ENCODE measurements at regions not wholly inside any gene's neighbourhood (a gene's known extent, or its start where the extent isn't known, plus 50 kb on each side); places are given as distances from the start of the nearest gene placed in this dataset.

- H3K9me3 Mint-ChIP-seq (ENCODE audit: low read depth) = no peaks in the 10 kb centered on the region
- no peak for DNase-seq (ENCODE audit: low spot score)
- H3K27me3 Mint-ChIP-seq (ENCODE audit: low read depth) = no peaks in the 10 kb centered on the region
- no peaks in the 10 kb centered on the region for H3K36me3 Mint-ChIP-seq (ENCODE audit: low read depth)
- H3K27ac Mint-ChIP-seq (ENCODE audit: unreplicated experiment) = peak overlapping the region; percentile 30
- no peak overlapping the region for H3K4me3 Mint-ChIP-seq (ENCODE audit: unreplicated experiment)
- no peak for TF ChIP-seq CTCF (IDR thresholded peaks at IDR 0.05)
- peaks cover 26% of the 10 kb centered on the region for H3K4me1 Mint-ChIP-seq (ENCODE audit: low read depth)
Measured at GRCh38 chr3:95277613-95278012, 1214.8 kb downstream of the NSUN3 start.

GRCh38 chr3:95280711-95281352 is 1218.0 kb downstream of the NSUN3 start:
- H3K36me3 Mint-ChIP-seq (ENCODE audit: low read depth) = no peaks in the 10 kb centered on the region
- no peak overlapping the region for H3K4me3 Mint-ChIP-seq (ENCODE audit: unreplicated experiment)
- TF ChIP-seq CTCF (IDR thresholded peaks at IDR 0.05) = no peak
- no peaks in the 10 kb centered on the region for H3K27me3 Mint-ChIP-seq (ENCODE audit: low read depth)
- H3K9me3 Mint-ChIP-seq (ENCODE audit: low read depth) = no peaks in the 10 kb centered on the region
- peaks cover 26% of the 10 kb centered on the region for H3K4me1 Mint-ChIP-seq (ENCODE audit: low read depth)
- no peak for DNase-seq (ENCODE audit: low spot score)
- H3K27ac Mint-ChIP-seq (ENCODE audit: unreplicated experiment) = peak overlapping the region; percentile 77

- H3K4me3 Mint-ChIP-seq (ENCODE audit: unreplicated experiment) = no peak overlapping the region
- peak overlapping the region; percentile 83 for H3K27ac Mint-ChIP-seq (ENCODE audit: unreplicated experiment)
- H3K36me3 Mint-ChIP-seq (ENCODE audit: low read depth) = no peaks in the 10 kb centered on the region
- TF ChIP-seq CTCF (IDR thresholded peaks at IDR 0.05) = no peak
- no peak for DNase-seq (ENCODE audit: low spot score)
- no peaks in the 10 kb centered on the region for H3K27me3 Mint-ChIP-seq (ENCODE audit: low read depth)
- peaks cover 10% of the 10 kb centered on the region for H3K4me1 Mint-ChIP-seq (ENCODE audit: low read depth)
- peaks cover 4% of the 10 kb centered on the region for H3K9me3 Mint-ChIP-seq (ENCODE audit: low read depth)
Measured at GRCh38 chr3:95289295-95289694, 1226.4 kb downstream of the NSUN3 start.

- no peaks in the 10 kb centered on the region for H3K9me3 Mint-ChIP-seq (ENCODE audit: low read depth)
- no peaks in the 10 kb centered on the region for H3K27me3 Mint-ChIP-seq (ENCODE audit: low read depth)
- H3K4me3 Mint-ChIP-seq (ENCODE audit: unreplicated experiment) = no peak overlapping the region
- no peaks in the 10 kb centered on the region for H3K36me3 Mint-ChIP-seq (ENCODE audit: low read depth)
- no peak for TF ChIP-seq CTCF (IDR thresholded peaks at IDR 0.05)
- H3K27ac Mint-ChIP-seq (ENCODE audit: unreplicated experiment) = no peak overlapping the region
- peaks cover 28% of the 10 kb centered on the region for H3K4me1 Mint-ChIP-seq (ENCODE audit: low read depth)
- DNase-seq (ENCODE audit: low spot score) = no peak
Measured at GRCh38 chr3:95297581-95297980, 1234.7 kb downstream of the NSUN3 start.

GRCh38 chr3:95302044-95302443 is 1239.2 kb downstream of the NSUN3 start:
- peaks cover 30% of the 10 kb centered on the region for H3K4me1 Mint-ChIP-seq (ENCODE audit: low read depth)
- TF ChIP-seq CTCF (IDR thresholded peaks at IDR 0.05) = no peak
- DNase-seq (ENCODE audit: low spot score) = no peak
- peaks cover 4% of the 10 kb centered on the region for H3K9me3 Mint-ChIP-seq (ENCODE audit: low read depth)
- H3K27me3 Mint-ChIP-seq (ENCODE audit: low read depth) = no peaks in the 10 kb centered on the region
- peak overlapping the region; percentile 90 for H3K27ac Mint-ChIP-seq (ENCODE audit: unreplicated experiment)
- H3K36me3 Mint-ChIP-seq (ENCODE audit: low read depth) = no peaks in the 10 kb centered on the region
- no peak overlapping the region for H3K4me3 Mint-ChIP-seq (ENCODE audit: unreplicated experiment)

All from chondrocyte (in vitro differentiated cells).